Kidney (tissue), 13 donors: ENCODE measurements at regions not wholly inside any gene's neighbourhood (a gene's known extent, or its start where the extent isn't known, plus 50 kb on each side); places are given as distances from the start of the nearest gene placed in this dataset.
A peak's percentile ranks its signal among the peaks of the same experiment; 100 is the strongest.

Experiments
- DNase-seq, 5 donors: peaks; one replicate each; pipeline ENCODE4 v3.0.0-alpha.2; 2013 to 2020
- FAIRE-seq: peaks from 2 replicates; lab custom pipeline; 2012; peaks lifted over from hg19 to GRCh38; lab: Jason Lieb, UNC
- H3K27ac ChIP-seq, 2 donors: one replicate each; pipeline ENCODE4 v1.7.0; 2013; ENCODE audit warnings: low read depth in 2 of 2, low read length in 2 of 2, inconsistent platforms in 1 of 2
- H3K27me3 ChIP-seq: one replicate; pipeline ENCODE4 v1.7.1; 2013; ENCODE audit warnings: low read length, inconsistent platforms; ENCODE audit not compliant: control insufficient read depth, insufficient read depth
- H3K36me3 ChIP-seq, 3 donors: one replicate each; pipeline versions ENCODE4 v1.7.0 to v1.7.1; 2013; ENCODE audit warnings: low read length in 3 of 3, control low read depth in 1 of 3, inconsistent platforms in 1 of 3; ENCODE audit not compliant: insufficient read depth in 3 of 3, control insufficient read depth in 2 of 3
- H3K4me1 ChIP-seq, 3 donors: one replicate each; pipeline versions ENCODE4 v1.7.0 to v1.7.1; 2013; ENCODE audit warnings: low read length in 3 of 3, inconsistent platforms in 1 of 3, low read depth in 1 of 3; ENCODE audit not compliant: control insufficient read depth in 2 of 3, insufficient read depth in 2 of 3
- H3K4me3 ChIP-seq, 3 donors: one replicate each; pipeline versions ENCODE4 v1.7.0 to v1.8.1; 2013; ENCODE audit warnings: low read length in 3 of 3, control low read depth in 1 of 3, inconsistent platforms in 1 of 3
- H3K9ac ChIP-seq, 3 donors: one replicate each; pipeline versions ENCODE4 v1.7.0 to v1.7.1; 2013; ENCODE audit warnings: low read length in 3 of 3, control low read depth in 1 of 3, inconsistent platforms in 1 of 3
- H3K9me3 ChIP-seq, 3 donors: one replicate each; pipeline versions ENCODE4 v1.7.0 to v1.7.1; 2013; ENCODE audit warnings: low read length in 3 of 3, control low read depth in 1 of 3, inconsistent platforms in 1 of 3; ENCODE audit not compliant: control insufficient read depth in 2 of 3, insufficient read depth in 1 of 3
- CTCF ChIP-seq: IDR thresholded peaks from 3 replicates; pipeline ENCODE4 v1.5.1; 2012; ENCODE audit warnings: mild to moderate bottlenecking, moderate library complexity, borderline replicate concordance; ENCODE audit not compliant: insufficient read depth; ENCODE audit errors: extremely low read depth
- intact Hi-C: fragments of 100-400 bp; cut with DNase I; formaldehyde crosslinking; loops from one replicate; pipeline ENCODE4 v1.11.1; 2022
- donor health status: control.
- donor health status: control.
- donor health status: control.
- donor health status: control.
- donor health status: control.
- donor health status: DM: yes; HTN: yes; CAD: no.
- donor health status: Normal renal cell carcinoma (clear cell type).

- Histone ChIP-seq H3K4me3 (no peak overlapping the region), H3K27me3 (no peaks in the 10 kb centered on the region), H3K36me3 (no peaks in the 10 kb centered on the region), H3K9ac (no peak overlapping the region), H3K4me1 (no peaks in the 10 kb centered on the region), H3K9me3 (no peaks in the 10 kb centered on the region), H3K27ac (no peak overlapping the region)
- no peak for DNase-seq
- TF ChIP-seq CTCF, result no peak
- FAIRE-seq, result no peak
- intact Hi-C loops, result no loop called here
Measured at GRCh38 chr13:88118952-88119351, 447.8 kb downstream of the SLITRK5 start.

DNA sequence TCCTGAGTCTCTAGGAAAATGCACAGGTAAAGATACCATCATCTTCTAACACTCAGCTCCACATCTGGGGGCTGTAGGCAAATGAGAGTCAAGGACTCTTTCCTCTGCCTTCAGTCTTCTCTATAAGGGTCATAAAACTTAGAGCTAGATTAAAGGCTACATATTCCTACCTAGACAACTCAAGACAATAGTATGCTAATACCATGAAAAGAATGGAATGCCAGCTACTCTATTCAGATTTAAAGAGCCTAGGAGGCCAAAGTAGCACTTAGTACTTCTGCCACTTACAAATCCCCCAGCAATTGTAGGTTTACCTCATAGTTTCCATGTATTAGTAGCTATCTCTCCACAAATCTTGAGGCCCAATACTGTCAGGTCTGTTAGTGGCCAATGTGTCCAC, 453.0 kb downstream of the SLITRK5 start:
- Histone ChIP-seq H3K4me1 (no peaks in the 10 kb centered on the region), H3K27me3 (no peaks in the 10 kb centered on the region), H3K9me3 (no peaks in the 10 kb centered on the region), H3K9ac (no peak overlapping the region), H3K27ac (no peak overlapping the region), H3K36me3 (no peaks in the 10 kb centered on the region), H3K4me3 (no peak overlapping the region)
- FAIRE-seq, result no peak
- intact Hi-C loops, result no loop called here
- no peak for DNase-seq
- no peak for TF ChIP-seq CTCF

- no peaks in the 10 kb centered on the region for H3K36me3 ChIP-seq
- intact Hi-C loops, result no loop called here
- H3K4me1 ChIP-seq, result no peaks in the 10 kb centered on the region
- no peak for TF ChIP-seq CTCF
- no peak overlapping the region for H3K27ac ChIP-seq
- FAIRE-seq (no peak), DNase-seq (no peak)
- H3K9me3 ChIP-seq, result no peaks in the 10 kb centered on the region
- H3K4me3 ChIP-seq, result no peak overlapping the region
- no peaks in the 10 kb centered on the region for H3K27me3 ChIP-seq
- H3K9ac ChIP-seq, result no peak overlapping the region
Measured at GRCh38 chr13:88125055-88125454, 453.9 kb downstream of the SLITRK5 start.

DNA sequence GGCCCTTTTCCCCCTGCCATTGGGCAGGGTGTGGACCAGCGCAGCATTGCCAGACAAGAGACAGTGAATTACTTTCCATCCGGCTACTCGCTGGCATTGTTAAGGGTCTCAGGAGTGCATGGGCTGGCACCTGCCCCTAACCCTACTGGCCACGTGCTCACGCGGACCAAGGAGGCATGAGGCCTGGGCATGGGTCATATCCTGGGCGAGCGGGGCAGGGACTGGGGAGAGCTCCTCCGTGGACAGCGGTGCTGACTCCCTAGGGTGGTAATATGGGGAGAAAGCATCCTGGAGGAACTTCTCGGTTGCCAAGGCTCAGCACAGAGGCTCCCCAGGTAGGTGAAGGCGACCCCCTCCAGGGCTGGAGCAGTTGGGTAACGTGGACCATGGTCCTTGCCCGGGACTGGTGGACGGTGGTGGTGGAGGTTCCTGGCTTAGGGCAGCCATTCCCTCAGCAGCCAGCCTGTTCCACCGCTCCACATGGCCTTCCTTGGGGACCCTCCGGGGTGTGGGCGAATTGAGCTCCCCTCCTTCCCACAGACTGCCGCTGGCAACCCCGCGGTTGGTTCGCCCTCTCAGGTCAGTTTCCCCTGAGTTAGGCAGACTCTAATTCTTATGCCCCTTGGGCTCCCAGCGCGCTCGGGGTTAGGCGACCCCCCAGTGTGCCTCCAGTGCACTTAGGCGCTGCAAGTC, 465.1 kb downstream of the SLITRK5 start:
- H3K4me3 ChIP-seq, result no peak overlapping the region
- FAIRE-seq (no peak), DNase-seq (peak in 1 of 5 donors; percentile 62)
- no peak for TF ChIP-seq CTCF
- H3K9me3 ChIP-seq, result no peaks in the 10 kb centered on the region
- H3K4me1 ChIP-seq, result no peaks in the 10 kb centered on the region
- no peaks in the 10 kb centered on the region for H3K27me3 ChIP-seq
- H3K27ac ChIP-seq, result no peak overlapping the region
- H3K9ac ChIP-seq, result no peak overlapping the region
- H3K36me3 ChIP-seq, result no peaks in the 10 kb centered on the region
- intact Hi-C loops, result no loop called here
